G401 (cell line): ENCODE measurements at regions not wholly inside any gene's neighbourhood (a gene's known extent, or its start where the extent isn't known, plus 50 kb on each side); places are given as distances from the start of the nearest gene placed in this dataset.

Source experiments
- DNase-seq: peaks from one replicate; pipeline ENCODE4 v3.0.0-alpha.2; 2015; ENCODE audit warnings: low spot score
- in situ Hi-C: cut with HindIII; loops from 2 replicates; pipeline ENCODE4 v1.10.0; 2016; ENCODE audit warnings: low sequenced_read_pairs, mixed read lengths

- in situ Hi-C loops: no loop called here
- DNase-seq: no peak
These were observed 735.5 kb downstream of the KCNA4 start for GRCh38 chr11:29281271-29281777.

GRCh38 chr11:29280452-29280851 is 736.4 kb downstream of the KCNA4 start:
- DNase-seq: no peak
- in situ Hi-C loops: no loop called here

- no peak for DNase-seq
- in situ Hi-C loops: no loop called here
These were observed 737.1 kb downstream of the KCNA4 start for GRCh38 chr11:29279716-29280115.

- in situ Hi-C loops: no loop called here
- DNase-seq: no peak
These were observed 744.7 kb downstream of the KCNA4 start for GRCh38 chr11:29272019-29272654.

GRCh38 chr11:29271616-29272015 is 745.2 kb downstream of the KCNA4 start:
- in situ Hi-C loops: no loop called here

GRCh38 chr11:29268733-29269132 is 748.1 kb downstream of the KCNA4 start:
- in situ Hi-C loops: no loop called here
- DNase-seq: no peak

More at GRCh38 chr11:29271616-29272015, 745.2 kb downstream of the KCNA4 start:
- DNase-seq: no peak

GRCh38 chr11:29265792-29266191 is 751.0 kb downstream of the KCNA4 start:
- in situ Hi-C loops: no loop called here
- DNase-seq: no peak

- in situ Hi-C loops: no loop called here
- DNase-seq: no peak
These were observed 751.4 kb downstream of the KCNA4 start for GRCh38 chr11:29265381-29265780.

GRCh38 chr11:29263971-29264682 is 752.7 kb downstream of the KCNA4 start:
- in situ Hi-C loops: no loop called here
- DNase-seq: no peak

- DNase-seq: no peak
- in situ Hi-C loops: no loop called here
These were observed 755.0 kb downstream of the KCNA4 start for GRCh38 chr11:29261831-29262230.

- in situ Hi-C loops: no loop called here
- no peak for DNase-seq
These were observed 755.7 kb downstream of the KCNA4 start for GRCh38 chr11:29260939-29261705.

- in situ Hi-C loops: no loop called here
These were observed 758.4 kb downstream of the KCNA4 start for GRCh38 chr11:29258411-29258810.

GRCh38 chr11:29256580-29256979 is 760.2 kb downstream of the KCNA4 start:
- in situ Hi-C loops: no loop called here
- DNase-seq: no peak

More at GRCh38 chr11:29258411-29258810, 758.4 kb downstream of the KCNA4 start:
- no peak for DNase-seq

- no peak for DNase-seq
- in situ Hi-C loops: no loop called here
These were observed 761.4 kb downstream of the KCNA4 start for GRCh38 chr11:29255401-29255800.

GRCh38 chr11:29251738-29252137 is 765.1 kb downstream of the KCNA4 start:
- in situ Hi-C loops: no loop called here

GRCh38 chr11:29249713-29250112 is 767.1 kb downstream of the KCNA4 start:
- DNase-seq: no peak
- in situ Hi-C loops: no loop called here

More at GRCh38 chr11:29251738-29252137, 765.1 kb downstream of the KCNA4 start:
- DNase-seq: no peak

- no peak for DNase-seq
- in situ Hi-C loops: no loop called here
These were observed 772.5 kb downstream of the KCNA4 start for GRCh38 chr11:29244355-29244754.

- in situ Hi-C loops: no loop called here
- no peak for DNase-seq
These were observed 773.2 kb downstream of the KCNA4 start for GRCh38 chr11:29243616-29244015.

- in situ Hi-C loops: no loop called here
- DNase-seq: no peak
These were observed 784.8 kb downstream of the KCNA4 start for GRCh38 chr11:29231991-29232390.

GRCh38 chr11:29231586-29231985 is 785.2 kb downstream of the KCNA4 start:
- no peak for DNase-seq
- in situ Hi-C loops: no loop called here
